ENCODE measurements at regions not wholly inside any gene's neighbourhood (a gene's known extent, or its start where the extent isn't known, plus 50 kb on each side); places are given as distances from the start of the nearest gene placed in this dataset.
"Not testable (repeated sequence)": the region's sequence is repeated elsewhere in the genome, so short reads cannot be mapped to it uniquely, and the experiment has no call there.

- no peak for DNase-seq (ENCODE audit: low spot score)
Observed at GRCh38 chr12:56872366-56872765, 61.8 kb downstream of the SDR9C7 start.

GRCh38 chr12:56867216-56867615 is 67.0 kb downstream of the SDR9C7 start:
- no peak for DNase-seq (ENCODE audit: low spot score)

- DNase-seq (ENCODE audit: low spot score): no peak
Observed at GRCh38 chr12:56866493-56866892, 67.7 kb downstream of the SDR9C7 start.

- DNase-seq (ENCODE audit: low spot score): no peak
Observed at GRCh38 chr12:56864318-56864717, 69.9 kb downstream of the SDR9C7 start.

GRCh38 chr12:56863789-56864188 is 70.4 kb downstream of the SDR9C7 start:
- DNase-seq (ENCODE audit: low spot score): no peak

GRCh38 chr12:56862264-56862663 is 71.9 kb downstream of the SDR9C7 start:
- no peak for DNase-seq (ENCODE audit: low spot score)

- not testable (repeated sequence) for DNase-seq (ENCODE audit: low spot score)
Observed at GRCh38 chr12:56853392-56853978, 80.7 kb downstream of the SDR9C7 start.

- no peak for DNase-seq (ENCODE audit: low spot score)
Observed at GRCh38 chr12:56851462-56851861, 82.7 kb downstream of the SDR9C7 start.

GRCh38 chr12:56840922-56841321 is 77.8 kb downstream of the HSD17B6 start:
- DNase-seq (ENCODE audit: low spot score): no peak

GRCh38 chr12:56839915-56840325 is 76.8 kb downstream of the HSD17B6 start:
- DNase-seq (ENCODE audit: low spot score): peak; percentile 60

GRCh38 chr12:56839489-56839848 is 76.3 kb downstream of the HSD17B6 start:
- DNase-seq (ENCODE audit: low spot score): no peak

- DNase-seq (ENCODE audit: low spot score): no peak
Observed at GRCh38 chr12:56838621-56839488, 75.7 kb downstream of the HSD17B6 start.
